Esophagus muscularis mucosa (tissue), 4 donors: ENCODE measurements at regions not wholly inside any gene's neighbourhood (a gene's known extent, or its start where the extent isn't known, plus 50 kb on each side); places are given as distances from the start of the nearest gene placed in this dataset.

Experiments
- DNase-seq: peaks from one replicate; pipeline ENCODE4 v3.0.0-alpha.2; 2017; ENCODE audit errors: extremely low spot score
- H3K27ac ChIP-seq, 4 donors: fragments of 200-600 bp; sonication (generic); replicated peaks in 1 of 4; 1 replicate in 3 of 4; 2 replicates in 1 of 4; pipeline ENCODE4 v1.5.1; 2016 to 2019; ENCODE audit warnings: mild to moderate bottlenecking in 1 of 4
- H3K27me3 ChIP-seq, 4 donors: fragments of 200-600 bp; sonication (generic); one replicate each; pipeline versions ENCODE4 v1.5.1 to v1.6.0; 2016 to 2019
- H3K36me3 ChIP-seq, 4 donors: fragments of 200-600 bp; sonication (generic); one replicate each; pipeline ENCODE4 v1.5.1; 2016 to 2019
- H3K4me1 ChIP-seq, 4 donors: fragments of 200-600 bp; sonication (generic); one replicate each; pipeline ENCODE4 v1.5.1; 2016 to 2019
- H3K4me3 ChIP-seq, 4 donors: fragments of 200-600 bp; sonication (generic); 1 replicate in 2 of 4; 2 replicates in 2 of 4; pipeline ENCODE4 v1.5.1; 2016 to 2019; ENCODE audit warnings: mild to moderate bottlenecking in 4 of 4, moderate library complexity in 1 of 4
- H3K9me3 ChIP-seq, 4 donors: fragments of 200-600 bp; sonication (generic); 1 replicate in 3 of 4; 2 replicates in 1 of 4; pipeline ENCODE4 v1.5.1; 2016 to 2019
- EP300 ChIP-seq: sonication (generic); formaldehyde crosslinking; IDR thresholded peaks from one replicate; pipeline ENCODE4 v1.6.1; 2017; ENCODE audit warnings: antibody characterized with exemption
- POLR2A ChIP-seq: fragments of 450-650 bp; IDR thresholded peaks from one replicate; pipeline ENCODE4 v1.6.1; 2017; ENCODE audit warnings: antibody characterized with exemption, moderate library complexity, mild to moderate bottlenecking, low read depth
- POLR2AphosphoS5 ChIP-seq, 2 donors: sonication (generic); formaldehyde crosslinking; IDR thresholded peaks; one replicate each; pipeline ENCODE4 v1.6.1; 2017; ENCODE audit warnings: antibody characterized with exemption in 2 of 2
- WGBS: methylation state at CpG from one replicate; pipeline ENCODE4 v1.1.5; 2018; 5-methylcytosine and 5-hydroxymethylcytosine counted together
- intact Hi-C: fragments of 100-400 bp; cut with DNase I; formaldehyde crosslinking; loops from one replicate; pipeline ENCODE4 v1.15.1; 2023
- TF ChIP-seq, protein P1 (sequence below), 3 experiments: fragments of 200-600 bp in 2 of 3; fragments of 450-650 bp in 1 of 3; sonication (generic) in 2 of 3; IDR thresholded peaks; one replicate each; pipeline ENCODE4 v1.5.1; 2017 to 2019; ENCODE audit warnings: antibody characterized with exemption in 3 of 3, mild to moderate bottlenecking in 2 of 3, moderate library complexity in 1 of 3

DNA sequence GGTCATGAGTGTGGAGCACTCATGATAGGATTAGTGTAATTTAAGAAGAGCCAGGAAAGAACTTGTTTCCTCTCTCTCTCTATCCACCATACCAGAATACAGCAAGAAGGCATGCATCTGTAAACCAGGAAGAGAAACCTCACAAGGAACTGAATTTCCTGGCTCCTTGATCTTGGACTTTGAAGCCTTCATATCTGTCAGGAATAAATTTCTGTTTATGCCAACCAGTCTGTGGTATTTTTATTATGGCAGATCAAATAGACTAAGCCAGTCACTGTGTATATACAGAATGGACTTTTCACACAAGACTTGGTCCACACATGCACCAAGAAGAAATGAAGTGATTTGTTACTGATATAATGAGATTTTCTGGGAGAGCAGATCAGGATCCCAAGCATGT lies 930.1 kb upstream of the TMEFF2 start:
- H3K4me1 ChIP-seq = no peaks in the 10 kb centered on the region
- H3K27me3 ChIP-seq = no peaks in the 10 kb centered on the region
- no peaks in the 10 kb centered on the region for H3K36me3 ChIP-seq
- no peak overlapping the region for H3K27ac ChIP-seq
- TF ChIP-seq, protein P1, sequence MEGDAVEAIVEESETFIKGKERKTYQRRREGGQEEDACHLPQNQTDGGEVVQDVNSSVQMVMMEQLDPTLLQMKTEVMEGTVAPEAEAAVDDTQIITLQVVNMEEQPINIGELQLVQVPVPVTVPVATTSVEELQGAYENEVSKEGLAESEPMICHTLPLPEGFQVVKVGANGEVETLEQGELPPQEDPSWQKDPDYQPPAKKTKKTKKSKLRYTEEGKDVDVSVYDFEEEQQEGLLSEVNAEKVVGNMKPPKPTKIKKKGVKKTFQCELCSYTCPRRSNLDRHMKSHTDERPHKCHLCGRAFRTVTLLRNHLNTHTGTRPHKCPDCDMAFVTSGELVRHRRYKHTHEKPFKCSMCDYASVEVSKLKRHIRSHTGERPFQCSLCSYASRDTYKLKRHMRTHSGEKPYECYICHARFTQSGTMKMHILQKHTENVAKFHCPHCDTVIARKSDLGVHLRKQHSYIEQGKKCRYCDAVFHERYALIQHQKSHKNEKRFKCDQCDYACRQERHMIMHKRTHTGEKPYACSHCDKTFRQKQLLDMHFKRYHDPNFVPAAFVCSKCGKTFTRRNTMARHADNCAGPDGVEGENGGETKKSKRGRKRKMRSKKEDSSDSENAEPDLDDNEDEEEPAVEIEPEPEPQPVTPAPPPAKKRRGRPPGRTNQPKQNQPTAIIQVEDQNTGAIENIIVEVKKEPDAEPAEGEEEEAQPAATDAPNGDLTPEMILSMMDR (IDR thresholded peaks at IDR 0.05) = no peak
- TF ChIP-seq POLR2A (no peak), EP300 (no peak), POLR2AphosphoS5 (IDR thresholded peaks at IDR 0.05) (no peak)
- no peak overlapping the region for H3K4me3 ChIP-seq
- intact Hi-C loops = no loop called here
- H3K9me3 ChIP-seq = no peaks in the 10 kb centered on the region
- DNase-seq = no peak

DNA sequence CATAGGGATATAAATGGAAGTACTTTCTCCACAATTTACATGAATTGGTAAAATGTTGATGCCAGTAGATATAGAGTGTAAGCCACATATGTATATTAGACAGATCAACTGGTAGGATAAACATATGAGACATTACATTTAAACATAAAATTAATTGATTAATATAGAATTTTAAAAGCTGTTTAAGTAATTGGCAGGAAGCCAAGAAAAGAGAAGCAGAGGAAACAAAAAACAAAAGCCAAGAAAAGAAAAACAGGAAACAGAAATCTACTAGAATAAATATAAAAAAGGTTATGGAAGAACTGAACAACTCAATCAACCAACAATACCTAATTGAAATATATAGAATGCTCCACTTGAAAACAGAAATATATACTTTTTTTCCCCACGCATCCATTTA lies 920.1 kb upstream of the TMEFF2 start:
- intact Hi-C loops = no loop called here
- no peak overlapping the region for H3K4me3 ChIP-seq
- no peak overlapping the region for H3K27ac ChIP-seq
- H3K27me3 ChIP-seq = no peaks in the 10 kb centered on the region
- H3K4me1 ChIP-seq = no peaks in the 10 kb centered on the region
- DNase-seq = no peak
- H3K9me3 ChIP-seq = no peaks in the 10 kb centered on the region
- WGBS = 82% methylated on average over 1 of the region's 1 CpG
- no peaks in the 10 kb centered on the region for H3K36me3 ChIP-seq
- TF ChIP-seq, protein P1 (IDR thresholded peaks at IDR 0.05) = no peak
- TF ChIP-seq POLR2A (no peak), EP300 (no peak), POLR2AphosphoS5 (IDR thresholded peaks at IDR 0.05) (no peak)

DNA sequence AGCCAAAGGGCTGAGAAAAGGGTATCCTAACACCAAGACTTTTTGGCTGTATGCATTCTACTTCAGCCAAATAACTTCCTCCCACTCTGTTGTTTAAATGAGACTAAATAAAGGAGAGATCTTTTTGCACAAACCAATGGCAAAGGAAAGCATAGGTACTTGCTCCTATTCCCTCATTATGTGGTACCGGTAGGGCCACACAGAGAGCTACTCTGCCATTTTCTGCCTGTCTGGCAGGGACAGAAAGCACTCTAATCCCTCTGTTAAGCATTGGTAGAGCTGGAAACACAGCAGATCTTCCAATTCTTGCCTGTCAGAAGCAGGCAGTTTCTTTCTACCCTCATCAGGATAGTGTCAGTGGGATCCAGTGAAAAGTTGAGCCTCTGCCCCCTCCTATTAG lies 918.3 kb upstream of the TMEFF2 start:
- H3K4me1 ChIP-seq = no peaks in the 10 kb centered on the region
- H3K27ac ChIP-seq = no peak overlapping the region
- no peaks in the 10 kb centered on the region for H3K27me3 ChIP-seq
- H3K9me3 ChIP-seq = no peaks in the 10 kb centered on the region
- 75% methylated on average over 1 of the region's 1 CpG for WGBS
- no peak for DNase-seq
- H3K4me3 ChIP-seq = no peak overlapping the region
- no peaks in the 10 kb centered on the region for H3K36me3 ChIP-seq
- TF ChIP-seq EP300 (no peak), POLR2A (no peak), POLR2AphosphoS5 (IDR thresholded peaks at IDR 0.05) (no peak)
- TF ChIP-seq, protein P1 (IDR thresholded peaks at IDR 0.05) = no peak
- intact Hi-C loops = no loop called here

DNA sequence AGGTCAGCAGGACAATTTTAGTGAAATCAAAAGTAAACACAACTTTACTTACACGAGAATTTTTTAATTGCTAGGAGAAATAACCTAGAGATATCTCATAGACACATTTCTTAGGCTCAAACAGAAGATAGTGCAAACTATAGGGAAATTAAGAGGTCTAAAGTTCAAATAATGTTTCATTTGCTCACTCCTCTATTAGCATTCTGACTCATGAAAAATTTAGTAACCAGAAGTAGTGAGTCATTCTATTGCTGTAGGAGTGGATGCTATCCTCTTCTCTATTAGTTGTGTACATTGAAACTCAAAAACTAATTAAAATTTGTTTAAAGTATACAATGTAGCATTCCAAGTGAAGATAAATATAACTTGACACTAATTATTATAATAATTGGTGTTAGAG lies 908.3 kb upstream of the TMEFF2 start:
- Histone ChIP-seq H3K4me3 (no peak overlapping the region), H3K4me1 (no peaks in the 10 kb centered on the region), H3K27me3 (no peaks in the 10 kb centered on the region), H3K36me3 (no peaks in the 10 kb centered on the region), H3K27ac (no peak overlapping the region), H3K9me3 (no peaks in the 10 kb centered on the region)
- TF ChIP-seq POLR2A (no peak), POLR2AphosphoS5 (IDR thresholded peaks at IDR 0.05) (no peak), EP300 (no peak)
- TF ChIP-seq, protein P1 (IDR thresholded peaks at IDR 0.05) = no peak
- DNase-seq = no peak
- WGBS = 79% methylated on average over 1 of the region's 1 CpG
- intact Hi-C loops = no loop called here

DNA sequence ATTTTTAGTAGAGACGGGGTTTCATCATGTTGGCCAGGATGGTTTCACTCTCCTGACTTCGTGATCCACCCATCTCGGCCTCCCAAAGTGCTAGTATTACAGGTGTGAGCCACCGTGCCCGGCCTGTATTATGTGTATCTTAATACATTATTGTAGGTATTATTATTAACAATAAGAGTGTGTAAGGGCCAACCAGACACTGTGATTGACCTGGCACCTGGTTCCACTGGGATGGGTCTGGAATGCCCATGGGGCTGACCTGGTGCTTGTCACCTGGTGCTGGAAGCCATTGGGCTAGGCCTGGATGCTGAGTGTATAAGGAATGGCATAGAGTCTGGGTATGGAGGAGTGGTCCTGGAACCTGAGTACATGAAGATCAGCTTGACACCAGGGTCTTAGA lies 906.9 kb upstream of the TMEFF2 start:
- intact Hi-C loops = no loop called here

More for the DNA sequence above, 906.9 kb upstream of the TMEFF2 start:
- no peak overlapping the region for H3K4me3 ChIP-seq
- H3K36me3 ChIP-seq = no peaks in the 10 kb centered on the region
- no peaks in the 10 kb centered on the region for H3K27me3 ChIP-seq
- H3K9me3 ChIP-seq = no peaks in the 10 kb centered on the region
- no peak overlapping the region for H3K27ac ChIP-seq
- DNase-seq = no peak
- WGBS = 91% methylated on average over 5 of the region's 5 CpGs
- no peak for TF ChIP-seq POLR2AphosphoS5 (IDR thresholded peaks at IDR 0.05)
- no peak for TF ChIP-seq POLR2A
- no peak for TF ChIP-seq EP300
- TF ChIP-seq, protein P1 (IDR thresholded peaks at IDR 0.05) = no peak
- H3K4me1 ChIP-seq = no peaks in the 10 kb centered on the region
